ENCODE measurements at regions not wholly inside any gene's neighbourhood (a gene's known extent, or its start where the extent isn't known, plus 50 kb on each side); places are given as distances from the start of the nearest gene placed in this dataset.

GRCh38 chr12:58204071-58204470 lies 262.7 kb downstream of the ATP23 start:
- TF ChIP-seq CTCF (IDR thresholded peaks at IDR 0.05), result no peak
- no peak for TF ChIP-seq POLR2A (IDR thresholded peaks at IDR 0.05)
